A549 (cell line): ENCODE measurements at regions not wholly inside any gene's neighbourhood (a gene's known extent, or its start where the extent isn't known, plus 50 kb on each side); places are given as distances from the start of the nearest gene placed in this dataset.

Experiments used
- BHLHE40 ChIP-seq: IDR thresholded peaks from 2 replicates; pipeline ENCODE4 v1.6.1; 2012; ENCODE audit warnings: low read depth, low read length, inconsistent platforms
- CHD2 ChIP-seq: fragments of 150-350 bp; IDR thresholded peaks from 2 replicates; pipeline ENCODE4 v1.6.1; 2014; ENCODE audit warnings: low read length; ENCODE audit not compliant: partially characterized antibody
- CHD4 ChIP-seq: fragments of 200-600 bp; sonication (generic); IDR thresholded peaks from 2 replicates; pipeline ENCODE4 v1.6.1; 2016; ENCODE audit warnings: antibody characterized with exemption, mild to moderate bottlenecking, borderline replicate concordance
- JUN ChIP-seq, 2 experiments: fragments of >200 bp; sonication (Bioruptor Twin); formaldehyde crosslinking; IDR thresholded peaks; 2 replicates in 1 of 2; 3 replicates in 1 of 2; pipeline ENCODE4 v1.6.1; 2016 to 2017
- KDM1A ChIP-seq: fragments of 200-600 bp; sonication (generic); IDR thresholded peaks from 2 replicates; pipeline ENCODE4 v1.6.1; 2016; ENCODE audit warnings: low read depth, mild to moderate bottlenecking
- NPAS2 ChIP-seq: fragments of 250-450 bp; sonication (Bioruptor Pico); IDR thresholded peaks from 2 replicates; pipeline ENCODE4 v1.8.0; 2022; ENCODE audit warnings: mild to moderate bottlenecking, moderate library complexity, borderline replicate concordance
- PHF8 ChIP-seq: fragments of 200-600 bp; sonication (generic); IDR thresholded peaks from 2 replicates; pipeline ENCODE4 v1.6.1; 2016; ENCODE audit warnings: low read depth, mild to moderate bottlenecking, antibody characterized with exemption, moderate library complexity, borderline replicate concordance
- POLR2A ChIP-seq: IDR thresholded peaks from 2 replicates; pipeline ENCODE4 v1.6.1; 2012; ENCODE audit warnings: mild to moderate bottlenecking, low read length
- SREBF2 ChIP-seq: fragments of 450-650 bp; IDR thresholded peaks from 2 replicates; pipeline ENCODE4 v1.6.1; 2014; ENCODE audit warnings: mild to moderate bottlenecking, moderate library complexity
- TF ChIP-seq, protein P1 (sequence below): fragments of >200 bp; sonication (Bioruptor Twin); formaldehyde crosslinking; IDR thresholded peaks from 3 replicates; pipeline ENCODE4 v1.5.1; 2016
- TF ChIP-seq, protein P2 (sequence below): IDR thresholded peaks from 2 replicates; pipeline ENCODE4 v1.6.1; 2012
- TF ChIP-seq, protein P3 (sequence below): fragments of 200-600 bp; sonication (generic); IDR thresholded peaks from 2 replicates; pipeline ENCODE4 v1.6.1; 2016; ENCODE audit warnings: antibody characterized with exemption, mild to moderate bottlenecking, moderate library complexity
- TF ChIP-seq, protein P4 (sequence below): fragments of 450-650 bp; IDR thresholded peaks from 2 replicates; pipeline ENCODE4 v1.6.1; 2014; ENCODE audit warnings: antibody characterized with exemption

DNA sequence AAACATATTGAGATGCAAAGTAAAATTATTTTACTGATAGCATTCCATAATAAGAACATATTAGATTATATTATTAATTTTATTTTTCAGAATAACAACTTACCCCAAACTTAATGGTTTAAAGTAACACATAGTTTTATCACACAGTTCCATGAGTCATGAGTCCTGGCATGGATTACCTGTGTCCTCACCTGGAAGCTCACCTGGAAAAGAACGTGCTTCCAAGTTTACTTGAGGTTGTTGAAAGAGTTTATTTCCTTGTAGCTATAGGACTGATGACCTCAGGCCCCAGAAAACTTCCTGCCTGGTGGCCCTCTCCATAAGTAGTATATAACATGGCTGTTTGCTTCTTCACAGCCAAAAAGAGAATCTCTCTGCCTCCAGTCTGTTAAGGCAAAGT, 254.6 kb downstream of the TFEC start:
- TF ChIP-seq, protein P1, sequence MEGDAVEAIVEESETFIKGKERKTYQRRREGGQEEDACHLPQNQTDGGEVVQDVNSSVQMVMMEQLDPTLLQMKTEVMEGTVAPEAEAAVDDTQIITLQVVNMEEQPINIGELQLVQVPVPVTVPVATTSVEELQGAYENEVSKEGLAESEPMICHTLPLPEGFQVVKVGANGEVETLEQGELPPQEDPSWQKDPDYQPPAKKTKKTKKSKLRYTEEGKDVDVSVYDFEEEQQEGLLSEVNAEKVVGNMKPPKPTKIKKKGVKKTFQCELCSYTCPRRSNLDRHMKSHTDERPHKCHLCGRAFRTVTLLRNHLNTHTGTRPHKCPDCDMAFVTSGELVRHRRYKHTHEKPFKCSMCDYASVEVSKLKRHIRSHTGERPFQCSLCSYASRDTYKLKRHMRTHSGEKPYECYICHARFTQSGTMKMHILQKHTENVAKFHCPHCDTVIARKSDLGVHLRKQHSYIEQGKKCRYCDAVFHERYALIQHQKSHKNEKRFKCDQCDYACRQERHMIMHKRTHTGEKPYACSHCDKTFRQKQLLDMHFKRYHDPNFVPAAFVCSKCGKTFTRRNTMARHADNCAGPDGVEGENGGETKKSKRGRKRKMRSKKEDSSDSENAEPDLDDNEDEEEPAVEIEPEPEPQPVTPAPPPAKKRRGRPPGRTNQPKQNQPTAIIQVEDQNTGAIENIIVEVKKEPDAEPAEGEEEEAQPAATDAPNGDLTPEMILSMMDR: no peak
- TF ChIP-seq CHD4 (no peak), CHD2 (no peak), POLR2A (no peak), JUN (IDR thresholded peaks at IDR 0.05) (no peak), KDM1A (no peak), BHLHE40 (no peak), NPAS2 (no peak), PHF8 (no peak), SREBF2 (no peak)
- TF ChIP-seq, protein P2, sequence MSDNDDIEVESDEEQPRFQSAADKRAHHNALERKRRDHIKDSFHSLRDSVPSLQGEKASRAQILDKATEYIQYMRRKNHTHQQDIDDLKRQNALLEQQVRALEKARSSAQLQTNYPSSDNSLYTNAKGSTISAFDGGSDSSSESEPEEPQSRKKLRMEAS: no peak
- TF ChIP-seq, protein P3, sequence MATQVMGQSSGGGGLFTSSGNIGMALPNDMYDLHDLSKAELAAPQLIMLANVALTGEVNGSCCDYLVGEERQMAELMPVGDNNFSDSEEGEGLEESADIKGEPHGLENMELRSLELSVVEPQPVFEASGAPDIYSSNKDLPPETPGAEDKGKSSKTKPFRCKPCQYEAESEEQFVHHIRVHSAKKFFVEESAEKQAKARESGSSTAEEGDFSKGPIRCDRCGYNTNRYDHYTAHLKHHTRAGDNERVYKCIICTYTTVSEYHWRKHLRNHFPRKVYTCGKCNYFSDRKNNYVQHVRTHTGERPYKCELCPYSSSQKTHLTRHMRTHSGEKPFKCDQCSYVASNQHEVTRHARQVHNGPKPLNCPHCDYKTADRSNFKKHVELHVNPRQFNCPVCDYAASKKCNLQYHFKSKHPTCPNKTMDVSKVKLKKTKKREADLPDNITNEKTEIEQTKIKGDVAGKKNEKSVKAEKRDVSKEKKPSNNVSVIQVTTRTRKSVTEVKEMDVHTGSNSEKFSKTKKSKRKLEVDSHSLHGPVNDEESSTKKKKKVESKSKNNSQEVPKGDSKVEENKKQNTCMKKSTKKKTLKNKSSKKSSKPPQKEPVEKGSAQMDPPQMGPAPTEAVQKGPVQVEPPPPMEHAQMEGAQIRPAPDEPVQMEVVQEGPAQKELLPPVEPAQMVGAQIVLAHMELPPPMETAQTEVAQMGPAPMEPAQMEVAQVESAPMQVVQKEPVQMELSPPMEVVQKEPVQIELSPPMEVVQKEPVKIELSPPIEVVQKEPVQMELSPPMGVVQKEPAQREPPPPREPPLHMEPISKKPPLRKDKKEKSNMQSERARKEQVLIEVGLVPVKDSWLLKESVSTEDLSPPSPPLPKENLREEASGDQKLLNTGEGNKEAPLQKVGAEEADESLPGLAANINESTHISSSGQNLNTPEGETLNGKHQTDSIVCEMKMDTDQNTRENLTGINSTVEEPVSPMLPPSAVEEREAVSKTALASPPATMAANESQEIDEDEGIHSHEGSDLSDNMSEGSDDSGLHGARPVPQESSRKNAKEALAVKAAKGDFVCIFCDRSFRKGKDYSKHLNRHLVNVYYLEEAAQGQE: no peak
- TF ChIP-seq, protein P4, sequence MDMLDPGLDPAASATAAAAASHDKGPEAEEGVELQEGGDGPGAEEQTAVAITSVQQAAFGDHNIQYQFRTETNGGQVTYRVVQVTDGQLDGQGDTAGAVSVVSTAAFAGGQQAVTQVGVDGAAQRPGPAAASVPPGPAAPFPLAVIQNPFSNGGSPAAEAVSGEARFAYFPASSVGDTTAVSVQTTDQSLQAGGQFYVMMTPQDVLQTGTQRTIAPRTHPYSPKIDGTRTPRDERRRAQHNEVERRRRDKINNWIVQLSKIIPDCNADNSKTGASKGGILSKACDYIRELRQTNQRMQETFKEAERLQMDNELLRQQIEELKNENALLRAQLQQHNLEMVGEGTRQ: no peak
